ENCODE measurements at regions not wholly inside any gene's neighbourhood (a gene's known extent, or its start where the extent isn't known, plus 50 kb on each side); places are given as distances from the start of the nearest gene placed in this dataset.
"Not testable (repeated sequence)": the region's sequence is repeated elsewhere in the genome, so short reads cannot be mapped to it uniquely, and the experiment has no call there.

- no CpG with 5 or more reads among the region's 3 CpGs for WGBS (ENCODE audit: insufficient coverage, insufficient read length)
Measured at GRCh38 chr13:75178436-75178835, 303.5 kb downstream of the TBC1D4 start.

DNA sequence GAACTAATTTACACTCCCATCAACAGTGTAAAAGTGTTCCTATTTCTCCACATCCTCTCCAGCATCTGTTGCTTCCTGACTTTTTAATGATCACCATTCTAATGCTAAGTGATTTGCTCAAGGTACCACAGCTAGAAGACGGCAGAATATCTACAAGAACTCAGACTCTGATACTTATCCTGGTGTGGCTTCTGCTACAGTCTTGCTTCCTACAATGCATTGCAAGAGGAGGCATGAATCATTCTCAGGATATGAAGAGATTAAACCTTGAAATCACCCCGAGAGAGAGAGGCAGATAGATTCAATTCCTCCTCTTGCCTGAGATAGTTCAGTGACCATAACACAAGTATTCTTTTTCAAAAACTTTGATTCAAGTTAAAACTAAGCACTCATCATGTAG lies 306.4 kb downstream of the TBC1D4 start:
- no peak for DNase-seq (ENCODE audit: low read depth, low spot score)
- Histone ChIP-seq H3K36me3 (ENCODE audit: control insufficient read depth, insufficient read depth, low read length) (no peaks in the 10 kb centered on the region), H3K27me3 (ENCODE audit: control insufficient read depth, insufficient read depth, low read length) (no peaks in the 10 kb centered on the region), H3K4me3 (ENCODE audit: low read length) (no peak overlapping the region), H3K9me3 (ENCODE audit: control insufficient read depth, insufficient read depth, low read length) (no peaks in the 10 kb centered on the region), H3K27ac (ENCODE audit: low read length) (no peak overlapping the region), H3K4me1 (ENCODE audit: control insufficient read depth, insufficient read depth, low read length) (peaks cover 1% of the 10 kb centered on the region; the same call in 1 of the 2 replicates)
- WGBS (ENCODE audit: insufficient coverage, insufficient read length): no CpG with 5 or more reads among the region's 2 CpGs

More at GRCh38 chr13:75178436-75178835, 303.5 kb downstream of the TBC1D4 start:
- Histone ChIP-seq H3K36me3 (ENCODE audit: control insufficient read depth, insufficient read depth, low read length) (no peaks in the 10 kb centered on the region), H3K27ac (ENCODE audit: low read length) (no peak overlapping the region), H3K4me3 (ENCODE audit: low read length) (no peak overlapping the region), H3K9me3 (ENCODE audit: control insufficient read depth, insufficient read depth, low read length) (no peaks in the 10 kb centered on the region; the same call in 1 of the 2 replicates), H3K27me3 (ENCODE audit: control insufficient read depth, insufficient read depth, low read length) (no peaks in the 10 kb centered on the region), H3K4me1 (ENCODE audit: control insufficient read depth, insufficient read depth, low read length) (peaks cover 1% of the 10 kb centered on the region; the same call in 1 of the 2 replicates)
- DNase-seq (ENCODE audit: low read depth, low spot score): no peak

DNA sequence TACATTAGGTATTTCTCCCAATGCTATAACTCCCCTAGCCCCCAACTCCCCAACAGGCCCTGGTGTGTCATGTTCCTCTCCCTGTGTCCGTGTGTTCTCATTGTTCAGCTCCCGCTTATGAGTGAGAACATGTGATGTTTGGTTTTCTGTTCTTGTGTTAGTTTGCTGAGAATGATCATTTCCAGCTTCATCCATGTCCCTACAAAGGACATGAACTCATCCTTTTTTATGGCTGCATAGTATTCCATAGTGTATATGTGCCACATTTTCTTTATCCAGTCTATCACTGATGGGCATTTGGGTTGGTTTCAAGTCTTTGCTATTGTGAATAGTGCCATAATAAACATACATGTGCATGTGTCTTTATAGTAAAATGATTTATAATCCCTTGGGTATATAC lies 306.9 kb downstream of the TBC1D4 start:
- not testable (repeated sequence) for H3K4me1 ChIP-seq (ENCODE audit: control insufficient read depth, insufficient read depth, low read length)

DNA sequence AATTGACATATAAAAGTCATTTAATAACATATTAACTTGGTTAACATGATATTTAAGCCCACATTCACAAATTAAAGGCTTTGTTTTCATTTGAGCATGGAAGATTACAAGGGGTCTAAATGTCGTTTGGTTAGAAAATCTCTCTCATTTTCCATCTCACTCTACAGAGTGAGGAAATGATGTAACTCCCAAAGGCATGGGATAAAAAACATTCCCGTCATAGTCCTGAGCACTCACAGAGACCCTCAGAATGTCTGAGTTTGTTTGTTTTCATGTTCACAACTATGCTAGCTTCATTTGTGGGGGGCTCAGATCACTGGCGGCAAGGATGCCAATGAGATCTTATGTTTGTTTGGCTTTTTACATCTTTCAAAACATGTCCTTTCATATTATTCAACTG lies 307.5 kb downstream of the TBC1D4 start:
- Histone ChIP-seq H3K27me3 (ENCODE audit: control insufficient read depth, insufficient read depth, low read length) (no peaks in the 10 kb centered on the region), H3K36me3 (ENCODE audit: control insufficient read depth, insufficient read depth, low read length) (no peaks in the 10 kb centered on the region), H3K9me3 (ENCODE audit: control insufficient read depth, insufficient read depth, low read length) (no peaks in the 10 kb centered on the region), H3K4me1 (ENCODE audit: control insufficient read depth, insufficient read depth, low read length) (peaks cover 1% of the 10 kb centered on the region; the same call in 1 of the 2 replicates), H3K27ac (ENCODE audit: low read length) (no peak overlapping the region), H3K4me3 (ENCODE audit: low read length) (no peak overlapping the region)
- no peak for DNase-seq (ENCODE audit: low read depth, low spot score)
- WGBS (ENCODE audit: insufficient coverage, insufficient read length): no CpG with 5 or more reads among the region's 3 CpGs

More for the DNA sequence above, 306.9 kb downstream of the TBC1D4 start:
- H3K27me3 ChIP-seq (ENCODE audit: control insufficient read depth, insufficient read depth, low read length); H3K36me3 ChIP-seq (ENCODE audit: control insufficient read depth, insufficient read depth, low read length); DNase-seq (ENCODE audit: low read depth, low spot score); H3K27ac ChIP-seq (ENCODE audit: low read length); H3K4me3 ChIP-seq (ENCODE audit: low read length); H3K9me3 ChIP-seq (ENCODE audit: control insufficient read depth, insufficient read depth, low read length): not testable (repeated sequence)
- no CpG with 5 or more reads among the region's 2 CpGs for WGBS (ENCODE audit: insufficient coverage, insufficient read length)

GRCh38 chr13:75173457-75174356 lies 308.3 kb downstream of the TBC1D4 start:
- no peaks in the 10 kb centered on the region for H3K27me3 ChIP-seq (ENCODE audit: control insufficient read depth, insufficient read depth, low read length)
- H3K4me3 ChIP-seq (ENCODE audit: low read length): no peak overlapping the region
- peaks cover 1% of the 10 kb centered on the region; the same call in 1 of the 2 replicates for H3K4me1 ChIP-seq (ENCODE audit: control insufficient read depth, insufficient read depth, low read length)
- no peak for DNase-seq (ENCODE audit: low read depth, low spot score)
- no peaks in the 10 kb centered on the region for H3K9me3 ChIP-seq (ENCODE audit: control insufficient read depth, insufficient read depth, low read length)
- no CpG with 5 or more reads among the region's 9 CpGs for WGBS (ENCODE audit: insufficient coverage, insufficient read length)
- no peaks in the 10 kb centered on the region for H3K36me3 ChIP-seq (ENCODE audit: control insufficient read depth, insufficient read depth, low read length)
- H3K27ac ChIP-seq (ENCODE audit: low read length): no peak overlapping the region

- Histone ChIP-seq H3K36me3 (ENCODE audit: control insufficient read depth, insufficient read depth, low read length) (no peaks in the 10 kb centered on the region), H3K27me3 (ENCODE audit: control insufficient read depth, insufficient read depth, low read length) (no peaks in the 10 kb centered on the region), H3K27ac (ENCODE audit: low read length) (no peak overlapping the region), H3K4me1 (ENCODE audit: control insufficient read depth, insufficient read depth, low read length) (peaks cover 1% of the 10 kb centered on the region; the same call in 1 of the 2 replicates), H3K9me3 (ENCODE audit: control insufficient read depth, insufficient read depth, low read length) (no peaks in the 10 kb centered on the region), H3K4me3 (ENCODE audit: low read length) (no peak overlapping the region)
- no peak for DNase-seq (ENCODE audit: low read depth, low spot score)
- WGBS (ENCODE audit: insufficient coverage, insufficient read length): no CpG with 5 or more reads among the region's 3 CpGs
Measured at GRCh38 chr13:75170311-75170710, 311.7 kb downstream of the TBC1D4 start.

DNA sequence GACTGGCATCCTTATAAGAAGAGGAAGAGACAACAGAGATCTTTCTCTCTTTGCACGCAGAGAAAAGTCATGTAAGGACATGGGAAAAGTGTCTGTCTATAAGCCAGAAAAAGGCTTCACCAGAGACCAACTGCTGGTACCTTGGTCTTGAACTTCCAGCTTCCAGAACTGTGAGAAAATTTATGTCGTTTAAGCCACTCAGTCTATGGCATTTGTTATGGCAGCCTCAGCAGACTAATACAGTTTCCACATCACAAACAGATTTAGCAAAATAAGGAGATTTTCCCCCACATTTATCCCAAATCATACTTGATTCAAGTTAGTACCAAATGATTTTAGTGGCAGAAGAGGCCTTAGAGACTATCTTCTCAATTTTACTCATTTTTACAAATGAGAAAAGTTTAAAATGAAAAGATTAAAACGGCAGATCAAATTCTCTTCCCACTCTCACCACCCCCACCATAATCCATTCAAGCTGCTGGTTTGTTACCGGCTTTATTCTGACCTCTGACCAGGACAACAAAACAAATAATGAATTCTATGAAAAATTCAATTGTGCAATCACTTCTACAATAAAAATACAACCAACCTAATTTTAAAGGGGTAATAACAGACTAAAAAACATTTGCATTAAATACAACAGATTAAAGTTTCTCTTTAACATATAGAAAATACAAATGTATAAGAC lies 316.3 kb downstream of the TBC1D4 start:
- no peaks in the 10 kb centered on the region for H3K9me3 ChIP-seq (ENCODE audit: control insufficient read depth, insufficient read depth, low read length)
- no peak for DNase-seq (ENCODE audit: low read depth, low spot score)
- WGBS (ENCODE audit: insufficient coverage, insufficient read length): no CpG with 5 or more reads among the region's 4 CpGs
- no peaks in the 10 kb centered on the region for H3K36me3 ChIP-seq (ENCODE audit: control insufficient read depth, insufficient read depth, low read length)
- no peak overlapping the region for H3K4me3 ChIP-seq (ENCODE audit: low read length)
- no peak overlapping the region for H3K27ac ChIP-seq (ENCODE audit: low read length)
- H3K27me3 ChIP-seq (ENCODE audit: control insufficient read depth, insufficient read depth, low read length): no peaks in the 10 kb centered on the region
- peaks cover 2% of the 10 kb centered on the region; the same call in 1 of the 2 replicates for H3K4me1 ChIP-seq (ENCODE audit: control insufficient read depth, insufficient read depth, low read length)

- no CpG with 5 or more reads among the region's 8 CpGs for WGBS (ENCODE audit: insufficient coverage, insufficient read length)
- Histone ChIP-seq H3K9me3 (ENCODE audit: control insufficient read depth, insufficient read depth, low read length) (no peaks in the 10 kb centered on the region), H3K4me3 (ENCODE audit: low read length) (no peak overlapping the region), H3K36me3 (ENCODE audit: control insufficient read depth, insufficient read depth, low read length) (no peaks in the 10 kb centered on the region), H3K27ac (ENCODE audit: low read length) (no peak overlapping the region), H3K27me3 (ENCODE audit: control insufficient read depth, insufficient read depth, low read length) (no peaks in the 10 kb centered on the region), H3K4me1 (ENCODE audit: control insufficient read depth, insufficient read depth, low read length) (peaks cover 3% of the 10 kb centered on the region; the same call in 1 of the 2 replicates)
- DNase-seq (ENCODE audit: low read depth, low spot score): no peak
Measured at GRCh38 chr13:75161804-75162203, 320.2 kb downstream of the TBC1D4 start.

- H3K4me3 ChIP-seq (ENCODE audit: low read length): no peak overlapping the region
- peaks cover 3% of the 10 kb centered on the region; the same call in 1 of the 2 replicates for H3K4me1 ChIP-seq (ENCODE audit: control insufficient read depth, insufficient read depth, low read length)
- no peaks in the 10 kb centered on the region for H3K27me3 ChIP-seq (ENCODE audit: control insufficient read depth, insufficient read depth, low read length)
- no peak for DNase-seq (ENCODE audit: low read depth, low spot score)
- no peaks in the 10 kb centered on the region for H3K36me3 ChIP-seq (ENCODE audit: control insufficient read depth, insufficient read depth, low read length)
- no peak overlapping the region for H3K27ac ChIP-seq (ENCODE audit: low read length)
- WGBS (ENCODE audit: insufficient coverage, insufficient read length): no CpG with 5 or more reads among the region's 1 CpG
- H3K9me3 ChIP-seq (ENCODE audit: control insufficient read depth, insufficient read depth, low read length): no peaks in the 10 kb centered on the region
Measured at GRCh38 chr13:75160984-75161383, 321.0 kb downstream of the TBC1D4 start.

DNA sequence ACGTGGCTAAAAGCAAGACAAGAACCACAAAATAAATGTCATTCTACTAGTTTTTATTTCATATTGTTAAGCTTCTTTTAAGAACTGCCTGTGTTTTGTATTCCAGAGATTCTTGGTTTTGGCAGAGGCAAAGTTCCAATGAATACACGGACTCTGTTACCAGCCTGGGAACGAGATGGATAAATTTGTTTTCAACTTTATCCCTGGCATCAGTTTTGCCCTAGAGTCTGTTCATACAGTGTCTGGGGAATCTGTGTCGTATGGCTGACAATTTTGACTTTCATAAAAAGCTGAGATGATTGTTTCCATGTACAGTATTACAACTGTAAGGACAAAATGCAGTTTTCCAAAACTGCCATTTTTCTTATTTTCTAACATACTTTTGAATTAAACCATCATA lies 327.6 kb downstream of the TBC1D4 start:
- no peak for DNase-seq (ENCODE audit: low read depth, low spot score)
- H3K36me3 ChIP-seq (ENCODE audit: control insufficient read depth, insufficient read depth, low read length): no peaks in the 10 kb centered on the region
- H3K4me1 ChIP-seq (ENCODE audit: control insufficient read depth, insufficient read depth, low read length): no peaks in the 10 kb centered on the region; the same call in 1 of the 2 replicates
- H3K4me3 ChIP-seq (ENCODE audit: low read length): no peak overlapping the region
- H3K27me3 ChIP-seq (ENCODE audit: control insufficient read depth, insufficient read depth, low read length): no peaks in the 10 kb centered on the region
- no peak overlapping the region for H3K27ac ChIP-seq (ENCODE audit: low read length)
- no CpG with 5 or more reads among the region's 4 CpGs for WGBS (ENCODE audit: insufficient coverage, insufficient read length)
- H3K9me3 ChIP-seq (ENCODE audit: control insufficient read depth, insufficient read depth, low read length): no peaks in the 10 kb centered on the region; the same call in 1 of the 2 replicates

All from iPS DF 6.9 (cell line).